Activated naive CD4-positive, alpha-beta T cell treated with anti-CD3 and anti-CD28 coated beads for 36 hours (primary cell): ENCODE measurements at regions not wholly inside any gene's neighbourhood (a gene's known extent, or its start where the extent isn't known, plus 50 kb on each side); places are given as distances from the start of the nearest gene placed in this dataset.

ENCODE experiments used
- CTCF ChIA-PET: fragments of 350-600 bp; sonication (Branson Sonifier 250); formaldehyde crosslinking; loops from one replicate; lab custom pipeline; 2021; ENCODE audit warnings: antibody characterized with exemption; lab: Charles Lee
- DNase-seq: peaks from one replicate; pipeline ENCODE4 v3.0.0-alpha.2; 2020
- H3K27ac Mint-ChIP-seq: one replicate; pipeline ENCODE4 v1.8.0; 2021; ENCODE audit warnings: mild to moderate bottlenecking, mixed read lengths
- H3K27me3 Mint-ChIP-seq: one replicate; pipeline ENCODE4 v1.8.0; 2021; ENCODE audit warnings: low read depth, mixed read lengths
- H3K36me3 Mint-ChIP-seq: one replicate; pipeline ENCODE4 v1.8.0; 2021; ENCODE audit warnings: low read depth, mixed read lengths
- H3K4me1 Mint-ChIP-seq: one replicate; pipeline ENCODE4 v1.8.0; 2021; ENCODE audit warnings: low read depth, mixed read lengths
- H3K4me3 Mint-ChIP-seq: one replicate; pipeline ENCODE4 v1.8.0; 2021; ENCODE audit warnings: mild to moderate bottlenecking, moderate library complexity, mixed read lengths
- H3K9me3 Mint-ChIP-seq: one replicate; pipeline ENCODE4 v1.8.0; 2021; ENCODE audit warnings: mixed read lengths
- intact Hi-C: fragments of 100-400 bp; cut with micrococcal nuclease; formaldehyde crosslinking; loops from one replicate; pipeline ENCODE4 v1.15.1; 2023

- Mint-ChIP-seq H3K4me1 (no peaks in the 10 kb centered on the region), H3K27me3 (no peaks in the 10 kb centered on the region), H3K36me3 (no peaks in the 10 kb centered on the region), H3K9me3 (peaks cover 4% of the 10 kb centered on the region), H3K27ac (no peak overlapping the region), H3K4me3 (no peak overlapping the region)
- no peak for DNase-seq
- intact Hi-C loops, result no loop called here
- CTCF ChIA-PET, result no interaction called here
Observed at GRCh38 chr11:71311928-71312510, 59.6 kb upstream of the SHANK2 start.

GRCh38 chr11:71311176-71311925, 59.0 kb upstream of the SHANK2 start:
- Mint-ChIP-seq H3K9me3 (peaks cover 1% of the 10 kb centered on the region), H3K36me3 (no peaks in the 10 kb centered on the region), H3K27me3 (no peaks in the 10 kb centered on the region), H3K27ac (no peak overlapping the region), H3K4me1 (no peaks in the 10 kb centered on the region), H3K4me3 (no peak overlapping the region)
- CTCF ChIA-PET, result no interaction called here
- intact Hi-C loops, result no loop called here
- DNase-seq, result no peak

DNA sequence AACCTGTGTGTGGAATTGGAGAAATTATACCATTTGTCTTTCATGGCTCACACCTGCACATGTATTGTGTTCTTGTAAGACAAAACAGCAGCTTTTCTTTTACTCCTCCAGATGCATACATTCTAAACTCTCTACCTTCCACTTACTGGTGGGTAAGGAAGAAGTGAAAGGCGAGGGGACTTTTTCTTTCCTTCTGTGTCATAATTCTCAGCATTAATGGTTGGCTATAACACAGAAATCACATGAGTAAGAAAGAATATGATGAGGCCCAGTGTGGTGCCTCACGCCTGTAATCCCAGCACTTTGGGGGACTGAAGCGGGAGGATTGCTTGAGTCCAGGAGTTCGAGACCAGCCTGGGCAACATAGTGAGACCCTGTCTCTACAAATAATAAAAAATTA, 57.8 kb upstream of the SHANK2 start:
- intact Hi-C loops, result no loop called here
- CTCF ChIA-PET, result no interaction called here
- Mint-ChIP-seq H3K4me1 (no peaks in the 10 kb centered on the region), H3K27me3 (no peaks in the 10 kb centered on the region), H3K27ac (no peak overlapping the region), H3K36me3 (no peaks in the 10 kb centered on the region), H3K9me3 (no peaks in the 10 kb centered on the region), H3K4me3 (no peak overlapping the region)
- DNase-seq, result no peak

- Mint-ChIP-seq H3K27me3 (no peaks in the 10 kb centered on the region), H3K9me3 (no peaks in the 10 kb centered on the region), H3K36me3 (no peaks in the 10 kb centered on the region), H3K4me3 (no peak overlapping the region), H3K4me1 (no peaks in the 10 kb centered on the region), H3K27ac (no peak overlapping the region)
- DNase-seq, result no peak
- CTCF ChIA-PET, result no interaction called here
- intact Hi-C loops, result no loop called here
Observed at GRCh38 chr11:71309611-71310010, 57.2 kb upstream of the SHANK2 start.

DNA sequence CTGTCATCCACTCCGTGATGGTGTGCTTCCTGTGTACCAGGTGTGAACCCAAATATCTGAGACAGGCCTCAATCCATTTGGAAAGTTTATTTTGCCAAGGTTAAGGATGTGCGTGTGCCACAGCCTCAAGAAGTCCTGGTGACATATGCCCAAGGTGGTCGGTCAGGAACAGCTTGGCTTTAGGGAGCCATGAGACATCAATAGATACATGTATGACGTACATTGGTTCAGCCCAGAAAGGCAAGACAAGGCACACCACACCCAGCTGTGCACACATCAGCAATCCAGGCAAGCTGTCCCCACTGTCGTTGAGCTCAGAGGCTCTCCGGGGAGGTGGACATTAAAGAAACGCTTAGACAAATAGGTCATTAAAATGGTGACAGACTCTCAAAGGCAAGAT, 56.8 kb upstream of the SHANK2 start:
- intact Hi-C loops, result no loop called here
- no peak for DNase-seq
- CTCF ChIA-PET, result no interaction called here
- Mint-ChIP-seq H3K27me3 (no peaks in the 10 kb centered on the region), H3K9me3 (no peaks in the 10 kb centered on the region), H3K27ac (no peak overlapping the region), H3K4me3 (no peak overlapping the region), H3K4me1 (no peaks in the 10 kb centered on the region), H3K36me3 (no peaks in the 10 kb centered on the region)

GRCh38 chr11:71307811-71308645, 55.7 kb upstream of the SHANK2 start:
- Mint-ChIP-seq H3K27me3 (peaks cover 3% of the 10 kb centered on the region), H3K4me3 (no peak overlapping the region), H3K27ac (no peak overlapping the region), H3K36me3 (no peaks in the 10 kb centered on the region), H3K9me3 (no peaks in the 10 kb centered on the region), H3K4me1 (no peaks in the 10 kb centered on the region)
- no peak for DNase-seq
- intact Hi-C loops, result no loop called here
- CTCF ChIA-PET, result no interaction called here

DNA sequence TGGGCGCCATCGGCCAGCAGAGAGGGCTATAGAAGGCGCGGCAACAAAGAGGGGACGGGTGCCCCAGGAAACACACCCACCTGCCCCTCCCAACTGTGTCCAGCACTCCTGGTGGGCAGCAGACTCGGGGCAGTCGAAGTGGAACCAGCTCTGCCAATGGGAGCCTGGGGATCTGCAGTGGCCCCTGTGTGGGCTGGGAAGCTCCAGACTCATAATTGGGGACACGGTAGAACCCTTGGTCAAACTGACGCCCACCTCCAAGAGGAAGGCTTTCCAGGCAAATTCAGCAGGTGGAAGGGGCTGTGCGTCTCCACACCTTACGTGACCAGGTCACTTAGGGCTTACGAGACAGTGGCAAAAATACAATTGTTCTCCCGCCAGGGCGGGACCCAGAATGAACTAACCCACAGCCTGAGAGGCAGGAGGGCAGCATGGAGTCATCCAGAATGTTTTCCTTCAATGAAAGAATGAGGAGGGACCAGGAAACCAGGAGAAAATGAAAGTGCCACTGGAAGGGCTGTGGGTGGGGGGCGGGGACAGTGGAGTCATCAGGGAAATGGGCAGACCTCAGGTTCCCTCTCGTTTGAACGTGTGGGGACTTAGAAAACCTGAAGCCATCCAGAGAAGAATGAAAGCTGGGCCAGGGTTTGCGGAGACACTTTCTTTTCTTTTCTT, 53.2 kb upstream of the SHANK2 start:
- Mint-ChIP-seq H3K27me3 (peaks cover 3% of the 10 kb centered on the region), H3K9me3 (no peaks in the 10 kb centered on the region), H3K4me3 (no peak overlapping the region), H3K4me1 (no peaks in the 10 kb centered on the region), H3K36me3 (no peaks in the 10 kb centered on the region), H3K27ac (no peak overlapping the region)
- no peak for DNase-seq
- intact Hi-C loops, result no loop called here
- CTCF ChIA-PET, result no interaction called here

DNA sequence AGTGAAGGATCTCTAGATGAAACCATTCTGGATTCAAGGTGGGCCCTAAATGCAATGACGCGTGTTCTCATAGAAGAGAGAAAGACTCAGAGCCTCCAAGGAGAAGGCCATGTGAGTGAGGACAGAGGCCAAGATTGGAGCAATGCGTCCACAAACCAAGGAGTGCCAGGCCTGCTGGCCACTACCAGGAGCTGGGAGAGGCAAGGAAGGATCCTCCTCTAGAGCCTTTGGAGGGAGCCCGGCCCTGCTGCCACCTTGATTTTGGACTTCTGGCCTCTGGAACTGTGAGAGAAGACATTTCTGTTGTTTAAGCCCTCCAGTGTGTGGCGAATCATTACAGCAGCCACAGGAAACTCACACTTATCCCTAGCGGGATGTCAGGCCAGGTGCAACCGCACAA, 52.7 kb upstream of the SHANK2 start:
- H3K27ac Mint-ChIP-seq, result no peak overlapping the region
- CTCF ChIA-PET, result no interaction called here
- DNase-seq, result no peak
- H3K4me3 Mint-ChIP-seq, result no peak overlapping the region
- no peaks in the 10 kb centered on the region for H3K36me3 Mint-ChIP-seq
- intact Hi-C loops, result no loop called here
- no peaks in the 10 kb centered on the region for H3K9me3 Mint-ChIP-seq
- no peaks in the 10 kb centered on the region for H3K4me1 Mint-ChIP-seq
- peaks cover 6% of the 10 kb centered on the region for H3K27me3 Mint-ChIP-seq

DNA sequence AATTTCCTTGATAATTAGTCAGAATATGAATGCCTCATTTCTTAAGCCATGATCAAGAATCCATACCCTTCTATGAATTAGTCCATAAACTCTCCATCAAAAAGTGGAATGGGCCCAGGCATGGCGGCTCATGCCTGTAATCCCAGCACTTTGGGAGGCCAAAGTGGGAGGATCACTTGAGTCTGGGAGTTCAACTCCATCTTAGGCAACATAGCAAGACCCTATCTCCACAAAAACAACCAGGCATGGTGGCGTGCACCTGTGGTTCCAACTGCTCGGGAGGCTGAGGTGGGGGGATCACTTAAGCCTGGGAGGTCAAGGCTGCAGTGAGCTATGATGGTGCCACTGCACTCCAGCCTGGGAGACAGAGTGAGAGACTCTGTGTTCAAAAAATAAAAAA, 52.1 kb upstream of the SHANK2 start:
- Mint-ChIP-seq H3K4me1 (no peaks in the 10 kb centered on the region), H3K9me3 (no peaks in the 10 kb centered on the region), H3K36me3 (no peaks in the 10 kb centered on the region), H3K27ac (no peak overlapping the region), H3K27me3 (peaks cover 6% of the 10 kb centered on the region), H3K4me3 (no peak overlapping the region)
- DNase-seq, result no peak
- CTCF ChIA-PET, result no interaction called here
- intact Hi-C loops, result no loop called here

GRCh38 chr11:71304045-71304444, 51.7 kb upstream of the SHANK2 start:
- H3K27ac Mint-ChIP-seq, result no peak overlapping the region
- CTCF ChIA-PET, result no interaction called here
- peaks cover 6% of the 10 kb centered on the region for H3K27me3 Mint-ChIP-seq
- DNase-seq, result no peak
- H3K4me3 Mint-ChIP-seq, result no peak overlapping the region
- no peaks in the 10 kb centered on the region for H3K4me1 Mint-ChIP-seq
- intact Hi-C loops, result no loop called here
- no peaks in the 10 kb centered on the region for H3K36me3 Mint-ChIP-seq
- H3K9me3 Mint-ChIP-seq, result no peaks in the 10 kb centered on the region

GRCh38 chr11:71302911-71303310, 50.5 kb upstream of the SHANK2 start:
- no peak overlapping the region for H3K27ac Mint-ChIP-seq
- H3K9me3 Mint-ChIP-seq, result no peaks in the 10 kb centered on the region
- H3K36me3 Mint-ChIP-seq, result no peaks in the 10 kb centered on the region
- H3K4me3 Mint-ChIP-seq, result no peak overlapping the region
- intact Hi-C loops, result no loop called here
- H3K27me3 Mint-ChIP-seq, result peaks cover 6% of the 10 kb centered on the region
- CTCF ChIA-PET, result no interaction called here
- DNase-seq, result no peak
- no peaks in the 10 kb centered on the region for H3K4me1 Mint-ChIP-seq

DNA sequence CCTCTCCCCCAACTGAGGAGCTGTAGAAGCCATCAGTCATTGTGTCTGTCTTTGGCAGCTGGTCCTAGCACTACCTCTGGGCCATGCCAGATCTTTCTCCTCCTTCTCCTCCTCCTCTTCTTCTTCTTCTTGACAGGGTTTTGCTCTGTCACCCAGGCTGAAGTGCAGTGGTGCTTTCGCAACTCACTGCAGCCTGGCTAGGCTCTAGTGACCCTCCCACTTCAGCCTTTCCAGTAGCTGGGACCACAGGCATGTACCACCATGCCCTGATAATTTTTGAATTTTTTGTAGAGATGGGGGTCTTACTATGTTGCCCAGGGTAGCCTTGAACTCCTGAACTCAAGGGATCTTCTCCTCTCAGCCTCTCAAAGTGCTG, 50.1 kb upstream of the SHANK2 start:
- no peaks in the 10 kb centered on the region for H3K4me1 Mint-ChIP-seq
- DNase-seq, result no peak
- no peaks in the 10 kb centered on the region for H3K9me3 Mint-ChIP-seq
- H3K27ac Mint-ChIP-seq, result no peak overlapping the region
- CTCF ChIA-PET, result no interaction called here
- H3K36me3 Mint-ChIP-seq, result no peaks in the 10 kb centered on the region
- peaks cover 6% of the 10 kb centered on the region for H3K27me3 Mint-ChIP-seq
- no peak overlapping the region for H3K4me3 Mint-ChIP-seq
- intact Hi-C loops, result no loop called here
